ENCODE measurements at regions not wholly inside any gene's neighbourhood (a gene's known extent, or its start where the extent isn't known, plus 50 kb on each side); places are given as distances from the start of the nearest gene placed in this dataset.

DNA sequence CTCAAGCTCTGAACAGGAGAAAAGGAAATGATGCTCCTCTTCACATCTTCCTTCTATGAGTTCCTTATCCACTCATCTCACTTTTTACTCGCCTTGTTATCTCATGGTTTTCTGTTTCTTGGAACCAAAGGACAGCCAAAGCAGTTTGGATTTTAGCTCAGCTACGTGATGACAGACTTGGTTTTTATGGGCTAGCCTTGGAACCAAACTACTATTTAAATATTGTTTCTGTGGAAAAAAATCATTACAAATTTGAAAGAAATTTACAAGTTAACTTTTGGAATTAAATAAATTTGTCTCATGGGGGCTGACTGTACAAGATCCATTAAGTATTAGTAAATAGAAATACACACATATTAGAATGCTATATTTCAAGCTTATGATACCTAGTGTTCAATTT, 727.8 kb upstream of the FANCL start:
- no peak for DNase-seq

DNA sequence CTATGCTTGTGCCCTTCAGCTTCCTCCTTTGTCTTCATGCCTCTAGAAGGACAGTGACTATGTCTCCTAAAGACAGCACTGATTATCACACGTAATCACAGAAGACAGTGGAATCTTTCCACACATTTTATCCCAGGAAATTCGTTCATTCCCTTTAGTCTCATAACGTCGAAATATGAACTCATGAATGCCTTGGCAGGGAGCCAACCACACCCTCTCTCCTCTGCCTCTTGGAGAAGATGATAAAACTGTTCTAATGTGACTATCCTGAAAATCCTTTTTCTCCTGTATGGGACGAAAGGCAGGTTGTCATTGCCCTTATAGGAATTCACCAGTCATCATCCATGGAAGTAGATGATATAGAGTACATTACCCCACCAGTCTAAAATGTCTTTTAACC, 726.6 kb upstream of the FANCL start:
- DNase-seq = no peak

DNA sequence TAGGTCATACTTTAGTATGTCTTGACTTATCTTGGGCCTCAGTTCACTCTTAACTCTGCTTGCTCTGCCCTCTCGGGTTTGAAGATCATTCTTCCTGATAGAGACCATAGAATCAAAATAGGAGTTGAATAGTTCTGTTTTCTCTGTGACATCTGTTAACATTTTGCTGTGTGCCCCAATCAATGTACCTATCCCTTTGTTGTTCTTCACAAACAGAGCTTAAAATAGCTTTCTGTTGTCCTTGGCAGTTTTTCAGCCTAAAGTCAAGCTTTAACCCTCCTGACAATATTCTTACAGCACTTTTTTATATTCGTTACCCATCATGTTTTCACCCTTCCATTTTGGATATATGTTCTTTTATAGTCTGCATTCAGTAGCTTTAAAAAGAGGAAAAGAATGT, 724.5 kb upstream of the FANCL start:
- no peak for DNase-seq

DNA sequence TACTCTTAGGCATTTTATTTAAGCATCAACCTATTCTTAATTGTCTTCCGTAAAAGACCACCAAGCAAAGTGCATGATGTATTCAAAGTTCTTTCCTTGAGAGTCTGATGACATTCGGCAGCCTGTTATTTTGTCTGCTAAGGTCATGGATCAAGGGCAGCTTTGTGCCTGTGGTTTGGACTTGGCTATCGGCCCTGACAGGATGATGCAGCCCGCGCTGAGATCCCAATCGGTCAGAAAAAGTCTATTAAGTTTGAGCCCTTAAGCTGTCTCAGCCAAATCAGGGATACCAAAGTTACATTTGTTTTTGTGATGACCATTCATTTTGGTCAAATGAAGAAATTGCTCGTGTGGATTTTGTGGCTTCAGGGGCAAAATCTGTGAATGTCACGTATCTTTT, 718.9 kb upstream of the FANCL start:
- DNase-seq = no peak

DNA sequence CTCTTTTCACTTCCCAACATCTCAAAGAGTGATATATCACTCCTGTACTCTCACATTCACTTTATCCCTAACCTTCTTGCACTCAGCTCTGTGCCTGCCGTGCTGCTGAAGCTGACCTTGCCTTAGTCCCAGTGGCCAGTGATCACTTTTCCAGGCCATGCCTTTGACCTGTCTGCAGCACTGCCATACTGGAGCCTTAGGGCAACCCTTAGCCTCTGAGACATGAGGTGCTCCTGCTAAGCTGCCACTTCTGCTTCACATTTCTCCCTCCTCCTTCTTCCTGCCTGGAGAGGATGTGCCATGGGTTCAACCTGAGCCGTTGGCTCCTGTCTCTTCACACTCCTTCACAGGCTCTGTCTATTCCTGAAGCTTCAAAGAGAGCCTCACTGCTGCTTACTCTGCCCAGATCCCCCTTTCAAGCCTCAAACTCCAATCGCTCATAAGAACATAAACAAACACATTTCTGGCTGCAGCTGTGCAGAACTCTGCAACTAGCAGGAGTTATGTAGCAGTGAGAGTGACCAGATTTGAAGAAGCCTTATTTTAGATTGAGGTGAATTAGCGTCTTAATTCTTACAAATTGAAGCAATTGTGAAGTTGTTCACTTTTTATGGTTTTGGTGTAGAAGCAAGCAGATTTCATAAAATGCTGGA, 716.2 kb upstream of the FANCL start:
- no peak for DNase-seq

DNA sequence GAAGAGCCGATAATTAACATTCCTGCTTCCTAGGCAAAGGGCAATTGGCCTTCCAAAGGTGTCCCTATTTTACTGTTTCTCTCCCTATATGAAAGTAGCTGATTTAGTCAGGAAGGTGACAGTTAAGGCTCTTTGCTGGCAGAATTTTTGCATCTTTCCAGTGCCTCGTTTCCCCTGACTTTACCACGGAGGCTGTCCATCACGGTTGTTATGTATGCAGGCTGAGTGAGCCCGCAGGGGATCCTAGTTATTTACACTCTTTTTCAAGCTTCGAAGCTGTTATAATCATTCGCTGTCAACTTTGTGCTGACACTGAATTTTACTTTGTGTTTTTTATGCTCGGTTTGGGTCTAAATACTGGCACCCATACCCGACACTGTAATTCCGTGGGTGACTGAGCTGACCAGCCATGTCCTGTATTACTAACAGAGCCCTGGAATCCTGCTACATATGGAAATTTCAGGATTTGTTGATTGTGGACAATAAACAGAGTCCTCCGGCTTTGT, 713.8 kb upstream of the FANCL start:
- DNase-seq = no peak

DNA sequence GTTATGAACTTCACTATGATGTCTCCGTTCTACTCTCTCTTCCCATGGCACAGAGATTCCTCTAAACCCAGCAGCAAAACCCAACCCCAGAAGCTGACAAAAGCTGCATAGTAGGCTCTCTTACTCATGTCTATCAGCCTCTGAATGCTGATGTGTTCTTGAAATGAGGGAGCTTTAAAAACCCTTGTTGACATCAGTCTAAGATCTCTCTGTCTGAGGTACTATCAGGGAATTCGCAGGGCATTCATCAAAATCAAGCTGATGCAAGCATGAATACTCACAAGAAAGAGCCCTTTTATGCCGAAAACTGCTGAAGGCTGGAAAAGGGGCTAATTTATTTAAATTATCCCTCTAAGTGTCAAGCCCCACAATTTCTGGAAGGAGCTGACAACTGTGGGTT, 710.6 kb upstream of the FANCL start:
- no peak for DNase-seq

DNA sequence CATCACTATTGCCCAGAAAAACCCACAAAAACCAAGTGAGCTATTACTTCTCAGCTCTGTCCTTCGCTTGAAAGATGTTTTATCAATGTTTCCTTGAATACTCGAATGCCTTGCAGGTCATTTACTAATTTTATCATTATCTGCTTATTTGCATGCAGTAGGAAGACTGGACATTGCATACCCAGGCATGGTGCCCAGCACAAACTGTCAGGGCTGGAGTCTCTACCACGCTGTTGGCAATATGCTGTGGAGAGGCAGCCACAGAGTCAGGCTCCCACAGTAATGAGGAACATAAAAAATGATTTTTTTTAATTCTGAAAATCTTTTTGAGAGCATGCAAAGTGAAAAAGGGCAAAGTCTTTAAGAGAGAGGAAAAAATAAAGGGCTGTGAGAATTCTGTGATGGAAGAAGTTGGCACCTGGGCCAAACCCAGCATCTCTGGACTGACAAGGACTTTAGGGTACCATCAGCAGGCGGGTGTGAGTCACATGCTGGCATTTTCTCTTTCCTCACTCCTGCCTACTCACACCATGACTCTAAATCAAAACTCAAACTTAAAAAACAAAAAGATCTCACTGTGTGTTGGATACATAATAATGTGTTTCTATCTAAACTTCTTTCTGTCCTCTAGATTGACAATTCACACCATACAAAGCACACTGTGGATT, 709.8 kb upstream of the FANCL start:
- no peak for DNase-seq

DNA sequence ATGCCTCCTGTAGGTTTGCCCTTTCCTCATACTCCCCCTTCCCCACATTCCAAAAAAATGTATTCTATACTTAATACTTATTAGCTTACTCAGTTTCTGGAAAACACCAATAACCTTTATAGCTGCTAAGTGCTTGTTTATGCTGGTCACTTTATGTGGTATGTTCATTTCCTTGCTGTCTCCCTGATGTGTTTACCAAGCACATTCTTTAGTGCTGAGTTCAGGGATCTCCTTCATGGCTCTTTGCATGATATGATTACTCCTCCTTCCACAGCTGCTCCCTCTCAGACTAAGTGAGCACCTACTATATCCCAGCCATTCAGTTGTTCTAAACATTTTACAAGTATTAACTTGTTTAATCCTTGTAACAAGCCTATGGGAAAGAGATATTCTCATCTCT, 698.3 kb upstream of the FANCL start:
- DNase-seq = no peak

DNA sequence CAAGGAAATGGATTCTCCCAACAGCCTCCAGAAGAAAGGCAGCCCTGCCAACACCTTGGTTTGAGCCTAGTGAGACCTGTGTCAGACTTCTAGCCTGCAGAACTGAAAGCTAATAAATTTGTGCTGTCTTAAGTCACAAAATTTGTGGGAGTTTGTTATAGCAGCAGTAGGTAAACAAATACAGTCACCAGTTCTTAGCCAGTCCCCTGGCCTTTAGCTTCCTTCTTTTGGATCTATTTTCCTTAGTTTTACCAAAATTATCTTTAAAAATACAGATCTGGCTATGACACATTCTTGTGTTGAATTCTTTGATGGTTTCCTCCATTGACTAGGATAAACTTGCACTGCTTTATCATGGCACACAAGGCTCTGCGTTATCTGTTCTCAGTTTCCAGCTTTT, 697.9 kb upstream of the FANCL start:
- DNase-seq = no peak

DNA sequence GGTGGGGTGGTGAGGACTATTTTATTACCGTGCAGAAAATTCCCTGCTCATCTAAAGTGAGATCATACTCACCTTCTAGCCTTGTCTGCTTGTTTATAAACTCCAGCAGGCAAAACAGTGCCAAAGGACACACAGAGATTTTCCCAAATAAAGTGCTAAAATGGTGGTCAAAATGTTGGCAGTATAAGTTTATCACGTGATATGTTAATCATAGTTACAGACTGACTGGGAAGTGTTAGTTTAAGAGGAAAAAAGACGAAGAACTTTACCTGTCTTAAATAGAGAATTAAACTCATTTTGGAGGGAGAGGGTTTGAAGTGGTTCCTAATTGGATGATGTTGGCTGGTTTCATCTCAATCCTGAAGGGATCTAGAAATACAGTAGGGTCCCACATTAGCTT, 691.7 kb upstream of the FANCL start:
- DNase-seq = no peak

DNA sequence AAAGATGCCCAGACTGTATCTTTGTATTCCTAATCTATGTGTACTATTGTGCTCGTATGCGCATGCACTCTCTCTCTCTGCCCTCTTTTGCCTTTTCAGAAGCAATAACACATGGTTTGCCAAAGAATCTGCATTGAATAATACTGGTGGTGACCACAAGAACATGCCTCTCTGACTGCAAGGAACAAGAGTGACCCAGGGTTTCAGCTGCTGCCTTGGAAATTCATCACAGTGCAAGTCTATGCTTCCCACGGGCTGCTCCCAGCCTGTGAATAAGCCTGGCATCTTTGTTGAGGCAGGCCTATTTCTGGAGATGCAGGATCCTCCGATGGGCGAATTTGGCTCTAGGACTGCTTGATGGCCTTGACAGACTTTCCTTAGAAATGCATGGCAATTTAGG, 689.4 kb upstream of the FANCL start:
- no peak for DNase-seq

DNA sequence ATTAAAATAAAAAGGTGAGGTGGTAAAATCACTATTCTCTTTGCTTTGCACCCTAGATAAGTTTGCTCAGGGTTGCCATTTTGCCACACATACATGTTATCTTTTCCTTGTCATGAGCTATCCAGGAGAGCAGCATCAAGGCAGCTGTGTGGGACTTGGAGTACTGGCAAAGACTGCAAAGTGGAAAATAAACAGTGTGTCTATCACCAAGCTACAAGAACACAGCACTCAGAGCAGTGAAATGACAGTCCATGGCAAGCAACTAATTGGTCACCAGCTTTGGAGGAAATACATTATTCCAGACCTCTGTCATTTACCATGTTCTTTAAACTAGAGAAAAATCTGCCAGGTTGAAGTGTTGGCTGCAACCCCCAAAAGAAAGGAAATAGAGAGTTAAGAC, 687.8 kb upstream of the FANCL start:
- DNase-seq = no peak

DNA sequence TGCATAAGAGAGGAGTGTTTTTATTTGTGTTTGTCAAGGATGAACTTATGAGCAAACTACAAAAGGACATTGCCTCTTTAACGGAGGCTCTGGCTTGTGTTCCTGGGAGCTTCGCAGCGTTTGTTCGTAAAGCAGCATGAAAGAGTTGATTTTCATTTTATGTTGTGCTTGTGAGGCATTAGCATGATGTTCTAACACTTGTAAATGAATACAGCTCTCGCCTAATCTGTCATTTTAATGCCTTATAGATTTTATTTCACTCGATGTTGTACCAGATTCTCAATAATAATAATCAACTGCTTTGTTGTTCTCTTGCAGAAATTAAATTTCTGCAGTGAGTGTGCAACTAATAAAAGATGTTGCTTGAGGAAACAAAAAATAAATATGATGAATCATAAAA, 687.3 kb upstream of the FANCL start:
- no peak for DNase-seq

DNA sequence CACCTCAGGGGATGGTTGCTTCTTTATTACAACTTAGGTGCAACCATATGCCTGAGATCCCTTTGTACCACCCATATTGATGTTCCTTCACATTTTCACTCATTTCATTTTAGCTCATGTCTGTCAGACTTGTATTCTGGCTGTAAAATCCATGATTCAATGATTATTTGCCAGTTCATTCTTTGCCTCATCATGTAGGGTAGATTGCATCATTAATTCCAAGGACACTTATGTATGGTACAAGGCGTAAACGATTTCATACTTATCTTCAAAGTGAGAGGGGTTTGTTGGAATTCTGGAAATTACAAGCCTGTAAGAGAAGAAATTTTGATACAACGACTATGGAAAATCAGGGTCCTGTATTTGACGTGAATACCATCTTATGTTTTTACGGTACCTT, 685.0 kb upstream of the FANCL start:
- no peak for DNase-seq

DNA sequence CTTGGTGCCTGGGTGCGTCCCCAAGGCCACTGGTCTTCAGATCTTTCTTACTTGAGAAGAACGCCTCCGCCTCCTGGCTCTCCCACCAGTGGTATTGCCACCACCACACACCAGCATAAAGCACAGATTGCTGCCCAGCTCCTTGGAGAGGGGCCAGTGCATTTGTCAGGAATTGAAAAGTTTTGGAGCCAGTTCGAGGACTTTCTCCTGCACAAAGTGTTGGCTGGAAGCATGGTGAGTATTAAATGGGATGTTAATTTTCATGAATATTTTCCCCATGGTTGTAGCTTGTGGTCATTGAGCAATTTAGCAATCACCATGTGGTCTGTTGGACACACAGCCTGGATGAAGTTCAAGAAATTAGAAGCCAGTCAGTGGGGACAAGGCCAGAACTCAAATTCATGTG, 684.6 kb upstream of the FANCL start:
- no peak for DNase-seq

DNA sequence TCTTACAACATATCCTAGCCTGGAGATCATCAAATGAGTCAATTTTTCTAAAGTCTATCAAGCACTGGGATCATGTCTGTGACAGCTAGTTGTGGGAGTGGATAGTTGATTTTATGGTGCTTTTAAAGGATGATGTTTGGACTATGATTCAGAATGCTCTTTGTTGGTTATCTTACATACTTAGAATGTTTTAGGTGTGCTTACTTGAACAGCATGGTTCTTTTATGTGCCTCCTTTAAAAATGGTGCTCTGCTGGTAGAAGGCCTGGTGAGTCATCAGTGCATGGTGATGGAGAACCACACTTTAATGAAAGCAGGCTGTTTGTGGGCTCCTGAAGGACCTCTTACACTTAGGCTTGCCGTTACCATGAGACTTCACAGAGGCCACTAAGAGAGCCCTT, 682.7 kb upstream of the FANCL start:
- no peak for DNase-seq

DNA sequence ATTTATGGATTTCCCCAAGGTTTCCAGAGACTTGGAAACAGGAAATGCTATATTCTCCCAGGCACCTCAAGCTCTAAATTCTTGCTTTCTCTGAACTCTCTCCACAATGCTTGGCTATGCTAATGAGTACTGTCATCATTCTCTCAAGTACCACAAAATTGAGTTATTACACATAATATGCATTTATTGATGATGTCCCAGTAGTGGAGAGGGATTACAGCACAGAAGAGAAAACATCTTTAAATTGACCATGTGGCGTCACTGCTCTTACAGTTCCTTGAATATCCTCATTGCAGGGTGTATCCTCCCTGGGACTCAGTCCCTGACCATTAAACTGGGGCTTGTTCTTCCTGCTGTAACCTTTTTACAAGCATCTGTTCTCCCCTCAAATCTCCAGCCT, 681.1 kb upstream of the FANCL start:
- no peak for DNase-seq

DNA sequence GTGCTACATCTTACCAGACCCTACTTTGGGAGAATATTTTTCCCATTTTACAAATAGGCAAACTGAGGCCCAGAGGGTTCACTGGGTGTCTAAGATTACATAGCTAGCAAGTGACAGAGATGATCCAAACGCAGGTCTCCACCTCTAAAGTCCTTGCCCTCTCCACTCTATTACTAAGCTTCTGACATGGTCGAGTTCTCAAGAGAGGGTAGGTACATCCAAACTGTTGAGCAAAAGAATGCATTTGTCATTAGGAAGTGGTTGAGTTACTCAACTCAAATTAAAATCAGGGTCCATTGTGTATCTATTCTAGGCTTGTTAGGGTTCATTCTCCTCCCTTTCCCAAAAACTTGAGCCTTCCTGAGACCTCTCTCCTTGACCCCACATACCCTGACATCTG, 680.6 kb upstream of the FANCL start:
- DNase-seq = no peak

DNA sequence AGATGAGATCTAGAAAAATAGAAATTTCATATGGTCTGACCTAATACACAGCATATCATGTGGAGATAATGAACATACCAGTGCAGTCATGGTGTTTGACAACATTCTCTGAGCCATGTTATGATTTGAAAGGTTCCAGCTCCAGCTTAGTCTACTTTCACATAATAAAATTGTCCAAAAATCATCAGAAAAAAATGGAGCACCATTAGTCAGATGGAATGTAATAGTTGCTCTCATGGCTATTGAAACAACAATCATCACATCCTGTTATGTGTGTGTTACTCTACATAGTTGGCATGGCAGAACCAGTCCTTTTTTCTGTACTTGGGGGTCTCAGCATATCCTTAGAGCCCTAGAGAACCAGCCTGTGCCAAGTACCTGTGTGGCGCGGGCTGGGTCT, 678.9 kb upstream of the FANCL start:
- DNase-seq = no peak

DNA sequence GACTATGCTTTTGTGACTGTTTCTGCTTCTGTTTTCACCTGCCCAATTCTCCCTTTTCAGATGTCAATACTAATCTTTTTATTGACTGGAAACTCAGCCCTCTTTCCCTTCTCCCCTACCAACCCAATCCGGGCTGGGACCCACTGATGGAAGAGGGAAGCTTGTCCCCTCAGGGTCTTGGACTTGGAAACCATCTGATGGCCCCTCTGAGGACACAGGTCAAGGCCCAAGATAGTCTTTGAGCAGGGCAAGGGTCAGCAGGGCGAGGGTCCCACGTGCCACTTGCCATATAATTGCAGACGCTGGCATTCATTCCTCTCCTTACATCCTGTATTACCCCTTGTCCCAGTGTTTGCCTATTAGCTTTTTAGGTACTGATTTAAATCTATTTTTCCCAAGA, 678.2 kb upstream of the FANCL start:
- DNase-seq = no peak

DNA sequence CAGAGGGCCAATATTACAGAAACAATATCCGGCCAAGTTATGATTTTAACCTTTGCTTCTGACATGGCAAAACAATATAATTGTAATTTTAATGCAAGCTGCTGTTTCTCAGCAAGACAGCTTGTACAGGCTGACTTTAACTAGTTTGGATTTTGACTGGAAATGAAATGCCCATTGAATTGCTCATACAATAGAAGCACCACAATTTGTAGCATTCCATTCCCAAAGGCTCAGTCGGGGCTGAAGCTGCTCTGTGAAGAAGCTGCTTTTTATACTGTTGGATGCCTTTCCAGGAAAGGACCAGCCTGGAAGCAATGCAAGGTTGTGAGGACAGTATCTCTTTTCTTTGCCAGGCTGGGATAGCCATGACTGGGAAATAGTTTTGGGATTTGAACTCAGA, 677.0 kb upstream of the FANCL start:
- DNase-seq = no peak

DNA sequence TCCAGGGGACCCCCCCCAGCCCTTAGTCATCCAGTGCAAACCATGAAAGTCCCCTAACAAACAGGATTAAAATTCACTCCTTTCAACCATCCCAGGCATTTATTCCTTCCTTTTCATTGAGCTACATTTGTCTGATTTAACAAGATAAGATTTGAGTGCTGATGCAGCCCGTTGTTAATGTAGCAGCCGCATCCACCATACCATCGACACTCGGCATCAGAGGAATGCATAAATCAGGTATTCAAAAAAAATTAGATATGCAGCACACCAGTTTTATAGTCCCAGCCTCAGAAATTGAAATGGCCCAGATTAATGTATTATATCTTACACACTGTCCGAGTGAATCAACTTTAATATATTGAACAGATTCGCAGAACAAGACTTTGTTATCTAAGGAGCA, 676.5 kb upstream of the FANCL start:
- DNase-seq = no peak

DNA sequence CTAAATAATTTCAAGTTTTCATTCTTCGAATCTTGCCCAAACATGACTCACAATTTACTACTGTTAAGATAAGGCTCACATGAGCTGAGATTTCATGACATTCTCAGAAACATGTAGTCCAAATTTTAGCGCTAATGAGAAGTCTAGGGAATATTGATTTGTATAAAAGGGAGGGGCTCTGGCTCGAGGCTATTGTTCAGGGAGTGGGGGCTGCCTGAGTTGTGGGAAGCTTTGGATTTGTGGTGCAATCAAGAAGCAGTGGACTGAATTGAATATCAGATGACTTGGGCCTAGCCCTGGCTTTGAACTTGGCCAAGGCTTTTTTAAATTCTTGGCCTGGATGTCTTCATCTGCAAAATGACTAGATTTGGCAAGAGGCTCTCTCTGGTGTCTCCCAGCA, 674.9 kb upstream of the FANCL start:
- no peak for DNase-seq
